Dermis blood vessel endothelial cell (primary cell): ENCODE measurements at regions not wholly inside any gene's neighbourhood (a gene's known extent, or its start where the extent isn't known, plus 50 kb on each side); places are given as distances from the start of the nearest gene placed in this dataset.
"Not testable (repeated sequence)": the region's sequence is repeated elsewhere in the genome, so short reads cannot be mapped to it uniquely, and the experiment has no call there.

ENCODE experiments used
- DNase-seq: peaks from one replicate; pipeline ENCODE4 v3.0.0; 2010

GRCh38 chrX:790783-791360 is 160.3 kb downstream of the SHOX start:
- DNase-seq = no peak

GRCh38 chrX:790041-790506 is 159.5 kb downstream of the SHOX start:
- DNase-seq = no peak

GRCh38 chrX:789096-789495 is 158.5 kb downstream of the SHOX start:
- DNase-seq = no peak

- DNase-seq = no peak
Measured at GRCh38 chrX:786441-786881, 155.9 kb downstream of the SHOX start.

- no peak for DNase-seq
Measured at GRCh38 chrX:784829-785228, 154.2 kb downstream of the SHOX start.

- DNase-seq = no peak
Measured at GRCh38 chrX:781224-782204, 150.9 kb downstream of the SHOX start.

GRCh38 chrX:776529-777230 is 146.1 kb downstream of the SHOX start:
- DNase-seq = no peak

- DNase-seq = no peak
Measured at GRCh38 chrX:776061-776460, 145.5 kb downstream of the SHOX start.

- no peak for DNase-seq
Measured at GRCh38 chrX:774536-774935, 143.9 kb downstream of the SHOX start.

GRCh38 chrX:773292-774025 is 142.9 kb downstream of the SHOX start:
- DNase-seq = no peak

- no peak for DNase-seq
Measured at GRCh38 chrX:771536-771935, 140.9 kb downstream of the SHOX start.

GRCh38 chrX:769796-770195 is 139.2 kb downstream of the SHOX start:
- DNase-seq = no peak

GRCh38 chrX:768596-768995 is 138.0 kb downstream of the SHOX start:
- no peak for DNase-seq

- DNase-seq = no peak
Measured at GRCh38 chrX:758917-759316, 128.3 kb downstream of the SHOX start.

GRCh38 chrX:750812-751211 is 120.2 kb downstream of the SHOX start:
- no peak for DNase-seq

- no peak for DNase-seq
Measured at GRCh38 chrX:750263-750662, 119.7 kb downstream of the SHOX start.

- no peak for DNase-seq
Measured at GRCh38 chrX:747176-747575, 116.6 kb downstream of the SHOX start.

- no peak for DNase-seq
Measured at GRCh38 chrX:739611-740010, 109.0 kb downstream of the SHOX start.

- DNase-seq = not testable (repeated sequence)
Measured at GRCh38 chrX:737021-737420, 106.4 kb downstream of the SHOX start.

GRCh38 chrX:734362-734761 is 103.8 kb downstream of the SHOX start:
- DNase-seq = no peak

- DNase-seq = no peak
Measured at GRCh38 chrX:733961-734360, 103.4 kb downstream of the SHOX start.

GRCh38 chrX:729583-730409 is 99.2 kb downstream of the SHOX start:
- DNase-seq = no peak
